ENCODE measurements at regions not wholly inside any gene's neighbourhood (a gene's known extent, or its start where the extent isn't known, plus 50 kb on each side); places are given as distances from the start of the nearest gene placed in this dataset.
A peak's percentile ranks its signal among the peaks of the same experiment; 100 is the strongest.

GRCh38 chrX:94366616-94367015 is 692.6 kb downstream of the FAM133A start:
- no peak overlapping the region for H3K4me3 ChIP-seq
- TF ChIP-seq, protein P1, sequence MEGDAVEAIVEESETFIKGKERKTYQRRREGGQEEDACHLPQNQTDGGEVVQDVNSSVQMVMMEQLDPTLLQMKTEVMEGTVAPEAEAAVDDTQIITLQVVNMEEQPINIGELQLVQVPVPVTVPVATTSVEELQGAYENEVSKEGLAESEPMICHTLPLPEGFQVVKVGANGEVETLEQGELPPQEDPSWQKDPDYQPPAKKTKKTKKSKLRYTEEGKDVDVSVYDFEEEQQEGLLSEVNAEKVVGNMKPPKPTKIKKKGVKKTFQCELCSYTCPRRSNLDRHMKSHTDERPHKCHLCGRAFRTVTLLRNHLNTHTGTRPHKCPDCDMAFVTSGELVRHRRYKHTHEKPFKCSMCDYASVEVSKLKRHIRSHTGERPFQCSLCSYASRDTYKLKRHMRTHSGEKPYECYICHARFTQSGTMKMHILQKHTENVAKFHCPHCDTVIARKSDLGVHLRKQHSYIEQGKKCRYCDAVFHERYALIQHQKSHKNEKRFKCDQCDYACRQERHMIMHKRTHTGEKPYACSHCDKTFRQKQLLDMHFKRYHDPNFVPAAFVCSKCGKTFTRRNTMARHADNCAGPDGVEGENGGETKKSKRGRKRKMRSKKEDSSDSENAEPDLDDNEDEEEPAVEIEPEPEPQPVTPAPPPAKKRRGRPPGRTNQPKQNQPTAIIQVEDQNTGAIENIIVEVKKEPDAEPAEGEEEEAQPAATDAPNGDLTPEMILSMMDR (IDR thresholded peaks at IDR 0.05), result no peak
- H3K4me1 ChIP-seq, result no peaks in the 10 kb centered on the region
- DNase-seq, result no peak
- intact Hi-C loops (cut with DNase I), result no loop called here
- ATAC-seq, result no peak
- no peaks in the 10 kb centered on the region for H3K36me3 ChIP-seq
- H3K27ac ChIP-seq, result no peak overlapping the region
- H3K27me3 ChIP-seq (ENCODE audit: low read depth), result no peaks in the 10 kb centered on the region
- no peaks in the 10 kb centered on the region for H3K9me3 ChIP-seq

- Histone ChIP-seq H3K4me3 (no peak overlapping the region), H3K36me3 (no peaks in the 10 kb centered on the region), H3K27me3 (ENCODE audit: low read depth) (no peaks in the 10 kb centered on the region), H3K27ac (no peak overlapping the region), H3K9me3 (no peaks in the 10 kb centered on the region), H3K4me1 (no peaks in the 10 kb centered on the region)
- DNase-seq (no peak), ATAC-seq (no peak)
- intact Hi-C loops (cut with DNase I), result no loop called here
- TF ChIP-seq, protein P1 (IDR thresholded peaks at IDR 0.05), result no peak
Measured at GRCh38 chrX:94389044-94389443, 715.0 kb downstream of the FAM133A start.

DNA sequence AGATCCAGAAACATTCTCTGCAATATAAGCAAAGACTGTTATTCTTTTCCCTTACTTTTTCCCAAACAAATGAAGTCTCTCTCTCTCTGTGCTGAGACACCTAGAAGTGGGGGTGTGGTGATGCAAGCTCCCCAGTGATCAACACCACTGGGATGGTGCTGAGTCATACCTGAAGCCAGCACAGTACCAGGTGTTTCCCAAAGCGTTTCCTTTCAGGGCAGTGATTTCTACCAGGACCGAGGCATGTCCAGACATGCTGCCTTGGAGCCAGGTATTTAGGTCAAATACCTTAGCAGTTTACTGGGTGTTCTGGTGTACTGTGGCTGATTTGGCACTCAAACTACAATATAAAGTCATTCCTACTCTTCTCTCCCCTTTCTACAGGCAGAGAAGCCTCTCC is 726.5 kb downstream of the FAM133A start:
- Histone ChIP-seq H3K4me1 (no peaks in the 10 kb centered on the region), H3K27me3 (ENCODE audit: low read depth) (no peaks in the 10 kb centered on the region), H3K27ac (no peak overlapping the region), H3K9me3 (no peaks in the 10 kb centered on the region), H3K4me3 (no peak overlapping the region), H3K36me3 (no peaks in the 10 kb centered on the region)
- intact Hi-C loops (cut with DNase I), result no loop called here
- TF ChIP-seq, protein P1 (IDR thresholded peaks at IDR 0.05), result no peak
- DNase-seq (no peak), ATAC-seq (peak in 1 of 2 donors; percentile 51)

DNA sequence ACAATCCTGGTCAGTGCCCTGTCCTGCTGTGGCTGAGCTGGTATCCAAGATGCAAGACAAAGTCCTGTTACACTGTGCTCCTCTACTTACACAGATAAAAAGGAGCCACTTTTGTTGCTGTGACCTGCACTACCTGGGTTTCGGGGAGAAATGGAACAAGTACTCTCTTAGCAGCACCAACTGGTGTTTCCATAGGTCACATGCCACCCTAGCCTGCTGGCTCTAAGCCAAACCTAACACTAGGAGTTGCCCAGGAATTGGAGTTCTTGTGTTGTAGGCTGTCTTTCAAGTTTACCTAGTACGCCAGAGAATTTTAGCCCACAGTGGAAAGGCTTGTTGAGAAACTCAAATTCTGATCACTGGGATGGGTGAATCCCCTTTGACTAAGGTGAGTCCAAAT is 727.4 kb downstream of the FAM133A start:
- no peaks in the 10 kb centered on the region for H3K9me3 ChIP-seq
- intact Hi-C loops (cut with DNase I), result no loop called here
- DNase-seq (no peak), ATAC-seq (no peak)
- no peak overlapping the region for H3K4me3 ChIP-seq
- TF ChIP-seq, protein P1 (IDR thresholded peaks at IDR 0.05), result no peak
- no peak overlapping the region for H3K27ac ChIP-seq
- no peaks in the 10 kb centered on the region for H3K27me3 ChIP-seq (ENCODE audit: low read depth)
- H3K36me3 ChIP-seq, result no peaks in the 10 kb centered on the region
- H3K4me1 ChIP-seq, result no peaks in the 10 kb centered on the region

DNA sequence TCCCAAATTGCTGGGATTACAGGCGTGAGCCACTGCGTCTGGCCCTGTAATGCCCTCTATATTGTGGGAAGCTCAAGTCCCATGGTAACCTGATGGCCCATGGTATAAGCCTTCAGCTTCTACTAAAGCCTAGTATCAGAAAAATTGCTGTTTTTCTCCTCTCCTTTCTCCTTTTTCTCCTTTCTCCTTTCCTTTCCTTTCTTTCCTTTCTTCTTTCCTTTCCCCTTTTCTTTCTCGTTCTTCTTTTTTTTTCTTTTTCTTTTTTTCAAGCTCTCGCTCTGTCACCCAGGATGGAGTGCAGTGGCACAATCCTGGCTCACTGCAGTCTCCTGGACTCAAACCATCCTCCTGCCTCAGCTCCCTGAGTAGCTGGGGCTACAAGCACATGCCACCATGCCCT is 740.7 kb downstream of the FAM133A start:
- ATAC-seq (no peak), DNase-seq (no peak)
- Histone ChIP-seq H3K4me3 (no peak overlapping the region), H3K27me3 (ENCODE audit: low read depth) (no peaks in the 10 kb centered on the region), H3K4me1 (no peaks in the 10 kb centered on the region), H3K9me3 (no peaks in the 10 kb centered on the region), H3K27ac (no peak overlapping the region), H3K36me3 (no peaks in the 10 kb centered on the region)
- TF ChIP-seq, protein P1 (IDR thresholded peaks at IDR 0.05), result no peak
- intact Hi-C loops (cut with DNase I), result no loop called here

DNA sequence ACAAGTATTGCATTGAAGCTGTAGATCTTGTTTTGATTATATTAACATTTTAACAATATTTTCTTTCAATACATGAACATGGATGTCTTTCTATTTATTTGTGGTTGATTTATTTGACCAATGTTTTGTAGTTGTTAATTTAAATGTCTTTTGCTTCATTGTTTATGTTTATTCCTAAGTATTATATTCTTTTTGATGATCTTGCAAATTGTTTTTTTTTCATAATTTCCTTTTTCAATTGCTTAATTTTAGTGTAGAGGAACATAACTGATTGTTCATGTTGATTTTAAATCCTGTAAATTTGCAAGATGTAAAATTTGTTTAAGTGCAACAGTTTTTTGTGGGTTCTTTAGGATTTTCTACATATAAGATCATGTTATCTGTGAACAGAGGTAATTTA is 744.1 kb downstream of the FAM133A start:
- H3K9me3 ChIP-seq, result no peaks in the 10 kb centered on the region
- no peaks in the 10 kb centered on the region for H3K36me3 ChIP-seq
- no peak for DNase-seq
- TF ChIP-seq, protein P1 (IDR thresholded peaks at IDR 0.05), result no peak
- no peaks in the 10 kb centered on the region for H3K27me3 ChIP-seq (ENCODE audit: low read depth)
- H3K4me1 ChIP-seq, result no peaks in the 10 kb centered on the region
- H3K27ac ChIP-seq, result no peak overlapping the region
- ATAC-seq, result no peak
- no peak overlapping the region for H3K4me3 ChIP-seq
- intact Hi-C loops (cut with DNase I), result no loop called here
